Activated T-cell treated with anti-CD3 and anti-CD28 coated beads, Interleukin-2, amount 50 U/mL, for 4 hours (primary cell): ENCODE measurements at regions not wholly inside any gene's neighbourhood (a gene's known extent, or its start where the extent isn't known, plus 50 kb on each side); places are given as distances from the start of the nearest gene placed in this dataset.

Experiments
- ATAC-seq, 2 donors: fragments of 200-7000 bp; cut with Tn5 transposase; one replicate each; pipeline ENCODE4 v1.10.0; 2021
- DNase-seq: peaks from one replicate; pipeline ENCODE4 v3.0.0-alpha.2; 2020
- H3K27me3 Mint-ChIP-seq: one replicate; pipeline ENCODE4 v1.8.0; 2021; ENCODE audit warnings: low read depth, mixed read lengths
- H3K36me3 Mint-ChIP-seq: one replicate; pipeline ENCODE4 v1.8.0; 2022; ENCODE audit warnings: mixed read lengths; ENCODE audit not compliant: insufficient read depth
- H3K4me1 Mint-ChIP-seq: one replicate; pipeline ENCODE4 v1.8.0; 2021; ENCODE audit warnings: low read depth, mixed read lengths
- H3K4me3 Mint-ChIP-seq: one replicate; pipeline ENCODE4 v1.8.0; 2021; ENCODE audit warnings: mild to moderate bottlenecking, moderate library complexity, mixed read lengths
- H3K9me3 Mint-ChIP-seq: one replicate; pipeline ENCODE4 v1.8.0; 2021; ENCODE audit warnings: mixed read lengths

DNA sequence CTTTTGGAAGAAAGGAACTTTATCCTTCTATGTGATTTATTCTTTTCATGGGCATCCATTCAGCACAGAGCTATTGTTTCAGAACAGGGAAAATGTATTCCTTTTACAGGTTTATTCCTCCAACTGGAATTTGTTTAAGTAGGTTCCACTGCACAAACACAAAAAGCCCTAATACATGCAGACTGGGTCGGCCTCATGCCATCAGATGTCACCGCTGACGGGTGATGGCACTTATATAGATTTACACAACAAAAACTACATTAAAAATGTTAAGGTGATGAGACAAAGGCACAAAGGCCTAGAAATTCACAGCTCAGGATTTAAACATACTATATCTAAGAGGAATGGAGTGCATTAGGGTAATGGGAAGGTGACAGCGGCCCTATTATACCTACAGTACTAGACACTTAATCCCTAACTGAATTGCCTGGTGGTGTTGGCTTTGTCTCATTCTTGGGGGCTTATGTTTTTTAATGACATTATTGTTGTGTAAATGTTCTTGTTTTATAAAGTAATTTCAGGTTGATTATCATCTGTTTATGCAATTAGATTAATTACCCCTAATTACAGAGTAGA is 276.4 kb upstream of the PSMD7 start:
- Mint-ChIP-seq H3K9me3 (no peaks in the 10 kb centered on the region), H3K4me3 (no peak overlapping the region), H3K4me1 (no peaks in the 10 kb centered on the region)

DNA sequence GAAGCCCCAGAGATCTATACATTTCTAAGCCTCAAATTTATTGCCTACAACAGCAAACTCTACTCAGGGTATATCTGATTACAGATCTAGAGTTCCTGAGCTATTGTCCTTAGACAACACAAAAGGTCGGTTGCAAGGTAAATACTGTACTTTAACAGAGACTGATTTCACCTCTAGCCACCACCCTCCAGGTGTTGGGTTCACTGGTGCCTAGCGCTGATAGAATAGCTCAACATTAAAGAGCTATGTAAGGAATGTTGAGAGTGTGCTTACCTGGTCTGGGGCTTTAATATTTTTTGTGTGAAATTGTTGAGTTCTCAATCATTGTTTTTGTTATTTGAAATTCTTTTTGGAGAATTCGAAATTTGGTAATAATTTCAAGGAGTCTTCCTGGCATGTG is 277.0 kb upstream of the PSMD7 start:
- Mint-ChIP-seq H3K4me3 (no peak overlapping the region), H3K4me1 (no peaks in the 10 kb centered on the region), H3K36me3 (no peaks in the 10 kb centered on the region), H3K27me3 (no peaks in the 10 kb centered on the region), H3K9me3 (no peaks in the 10 kb centered on the region)
- ATAC-seq (no peak), DNase-seq (no peak)

More for the DNA sequence above, 276.4 kb upstream of the PSMD7 start:
- no peak for ATAC-seq
- no peaks in the 10 kb centered on the region for H3K27me3 Mint-ChIP-seq
- no peaks in the 10 kb centered on the region for H3K36me3 Mint-ChIP-seq
- DNase-seq = no peak

DNA sequence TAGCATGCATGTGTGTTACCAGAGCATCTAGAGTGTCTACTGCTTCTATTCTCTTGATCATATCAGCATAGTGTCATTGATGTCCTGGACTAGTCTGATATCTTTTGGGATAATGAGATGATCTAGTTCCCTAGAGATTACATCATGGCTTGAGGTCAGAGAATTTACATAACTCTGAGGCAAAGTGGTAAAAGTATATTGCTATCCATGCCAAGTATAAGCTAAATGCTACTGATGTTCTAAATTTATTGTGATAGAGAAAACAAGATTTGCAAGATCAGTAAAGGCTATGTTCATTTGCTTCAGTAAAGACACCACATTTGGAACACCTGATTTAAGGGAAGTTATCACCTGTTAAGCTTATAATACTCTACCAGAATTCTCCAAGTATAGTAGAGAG is 280.7 kb upstream of the PSMD7 start:
- no peaks in the 10 kb centered on the region for H3K4me1 Mint-ChIP-seq
- no peak for ATAC-seq
- no peak overlapping the region for H3K4me3 Mint-ChIP-seq
- DNase-seq = no peak
- no peaks in the 10 kb centered on the region for H3K27me3 Mint-ChIP-seq
- peaks cover 3% of the 10 kb centered on the region for H3K9me3 Mint-ChIP-seq
- H3K36me3 Mint-ChIP-seq = no peaks in the 10 kb centered on the region

GRCh38 chr16:73998707-73999106 is 297.9 kb upstream of the PSMD7 start:
- DNase-seq (no peak), ATAC-seq (no peak)
- no peak overlapping the region for H3K4me3 Mint-ChIP-seq
- H3K27me3 Mint-ChIP-seq = no peaks in the 10 kb centered on the region
- no peaks in the 10 kb centered on the region for H3K4me1 Mint-ChIP-seq
- H3K9me3 Mint-ChIP-seq = peaks cover 13% of the 10 kb centered on the region
- H3K36me3 Mint-ChIP-seq = no peaks in the 10 kb centered on the region

DNA sequence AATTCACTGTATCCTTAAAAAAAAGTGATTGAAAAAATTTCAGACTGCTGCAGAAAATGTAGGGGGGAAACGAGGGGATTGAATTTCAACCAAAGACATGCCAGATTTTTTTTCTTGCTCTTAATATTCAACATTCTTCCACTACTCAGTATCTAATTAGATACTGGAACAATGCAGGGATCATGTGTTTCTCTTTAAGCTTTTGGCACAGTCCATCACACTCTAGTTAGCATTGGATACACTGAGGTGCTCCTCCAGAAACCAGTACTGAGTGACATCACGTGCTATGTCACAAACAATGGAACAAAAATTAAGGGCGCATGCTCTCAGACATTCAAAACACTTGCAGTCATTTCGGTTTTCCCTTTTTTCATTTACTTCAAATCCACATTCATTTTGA is 298.6 kb upstream of the PSMD7 start:
- Mint-ChIP-seq H3K36me3 (no peaks in the 10 kb centered on the region), H3K4me1 (no peaks in the 10 kb centered on the region), H3K4me3 (no peak overlapping the region), H3K27me3 (no peaks in the 10 kb centered on the region), H3K9me3 (peaks cover 11% of the 10 kb centered on the region)
- no peak for DNase-seq
- ATAC-seq = no peak

GRCh38 chr16:73997340-73997711 is 299.3 kb upstream of the PSMD7 start:
- ATAC-seq (no peak), DNase-seq (no peak)
- Mint-ChIP-seq H3K4me1 (no peaks in the 10 kb centered on the region), H3K4me3 (no peak overlapping the region), H3K9me3 (peaks cover 7% of the 10 kb centered on the region), H3K36me3 (no peaks in the 10 kb centered on the region), H3K27me3 (no peaks in the 10 kb centered on the region)

DNA sequence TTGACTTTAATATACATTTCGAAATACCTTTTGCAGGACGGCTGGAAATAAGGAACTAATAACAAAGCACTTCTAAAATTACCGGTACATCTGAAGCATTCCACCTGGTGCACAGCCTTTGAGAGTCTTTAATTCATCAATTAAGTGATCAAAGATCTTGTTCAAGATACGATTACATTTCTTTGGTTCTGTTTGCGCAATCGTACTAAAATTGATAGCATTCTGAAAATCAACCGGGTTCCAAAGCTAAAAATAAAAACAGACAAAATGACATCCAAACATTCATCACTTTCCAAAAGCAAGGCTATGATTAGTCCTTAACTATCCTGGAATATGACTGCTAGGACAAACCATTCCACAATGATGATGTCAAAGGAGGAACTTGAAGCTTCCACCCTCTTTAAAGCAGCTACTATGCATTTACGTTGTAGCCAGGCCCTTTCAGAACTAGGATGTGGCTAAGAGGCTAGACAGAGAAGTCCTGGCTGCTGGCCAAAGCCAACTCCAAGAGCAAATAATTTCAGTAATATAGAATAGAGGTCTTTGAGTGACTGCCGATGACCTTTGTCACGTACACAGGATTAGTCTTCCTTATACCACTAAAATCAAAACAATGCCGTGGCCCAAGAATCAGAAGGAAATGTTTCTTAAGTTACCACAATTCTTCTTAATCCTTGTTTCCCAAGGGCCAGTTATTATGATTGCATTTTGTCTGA is 299.8 kb upstream of the PSMD7 start:
- H3K4me1 Mint-ChIP-seq = no peaks in the 10 kb centered on the region
- ATAC-seq (no peak), DNase-seq (no peak)
- no peaks in the 10 kb centered on the region for H3K27me3 Mint-ChIP-seq
- no peaks in the 10 kb centered on the region for H3K36me3 Mint-ChIP-seq
- H3K4me3 Mint-ChIP-seq = no peak overlapping the region
- peaks cover 7% of the 10 kb centered on the region for H3K9me3 Mint-ChIP-seq

GRCh38 chr16:73993878-73994277 is 302.7 kb upstream of the PSMD7 start:
- Mint-ChIP-seq H3K4me3 (no peak overlapping the region), H3K9me3 (peaks cover 4% of the 10 kb centered on the region), H3K4me1 (no peaks in the 10 kb centered on the region), H3K27me3 (no peaks in the 10 kb centered on the region), H3K36me3 (no peaks in the 10 kb centered on the region)
- ATAC-seq (no peak), DNase-seq (no peak)

DNA sequence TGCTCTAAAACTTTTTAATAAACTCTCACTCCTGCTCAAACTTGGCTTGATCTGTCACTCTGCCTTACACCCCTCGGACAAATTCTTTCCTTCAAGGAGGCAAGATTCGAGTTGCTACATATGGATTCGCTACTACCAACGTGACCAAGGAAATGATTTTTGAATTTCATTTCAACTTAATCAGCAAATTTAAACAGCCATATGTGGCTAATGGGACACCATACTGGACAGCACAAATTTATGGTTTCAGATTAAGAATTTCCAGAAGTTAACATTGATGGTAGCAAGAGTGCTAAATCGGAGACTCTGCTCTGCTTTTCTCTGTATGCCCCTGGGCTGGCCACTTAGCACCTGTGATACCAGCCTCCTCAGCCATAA is 318.2 kb upstream of the PSMD7 start:
- ATAC-seq = no peak

GRCh38 chr16:73976644-73977043 is 320.0 kb upstream of the PSMD7 start:
- peaks cover 4% of the 10 kb centered on the region for H3K9me3 Mint-ChIP-seq
- no peak for ATAC-seq
- no peak overlapping the region for H3K4me3 Mint-ChIP-seq
- H3K4me1 Mint-ChIP-seq = no peaks in the 10 kb centered on the region
- no peak for DNase-seq
- no peaks in the 10 kb centered on the region for H3K36me3 Mint-ChIP-seq
- H3K27me3 Mint-ChIP-seq = no peaks in the 10 kb centered on the region

More for the DNA sequence above, 318.2 kb upstream of the PSMD7 start:
- no peaks in the 10 kb centered on the region for H3K27me3 Mint-ChIP-seq
- DNase-seq = no peak
- H3K4me1 Mint-ChIP-seq = no peaks in the 10 kb centered on the region
- H3K9me3 Mint-ChIP-seq = peaks cover 14% of the 10 kb centered on the region
- H3K4me3 Mint-ChIP-seq = no peak overlapping the region
- no peaks in the 10 kb centered on the region for H3K36me3 Mint-ChIP-seq

- Mint-ChIP-seq H3K4me1 (no peaks in the 10 kb centered on the region), H3K36me3 (no peaks in the 10 kb centered on the region), H3K27me3 (no peaks in the 10 kb centered on the region), H3K9me3 (no peaks in the 10 kb centered on the region), H3K4me3 (no peak overlapping the region)
- ATAC-seq (no peak), DNase-seq (no peak)
Observed at GRCh38 chr16:73973174-73973573, 323.4 kb upstream of the PSMD7 start.

DNA sequence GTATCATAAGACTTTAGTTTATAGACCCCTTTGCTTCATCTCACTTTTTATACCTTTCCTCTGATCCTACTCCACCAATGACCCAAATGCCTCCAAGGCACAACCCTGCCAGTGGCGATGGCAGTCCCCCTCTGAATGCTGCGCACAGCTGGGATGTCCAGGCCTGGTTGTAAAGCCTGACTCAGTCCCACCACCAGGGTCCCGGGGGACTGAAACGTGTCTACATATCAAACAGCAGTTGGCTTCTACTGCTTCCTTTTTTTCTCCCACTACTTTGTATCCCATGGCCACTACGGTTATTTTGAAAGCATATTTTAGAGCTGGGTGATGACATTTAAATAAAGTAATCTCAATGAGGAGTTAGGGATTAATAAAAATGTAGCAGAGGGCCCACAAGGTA is 329.8 kb upstream of the PSMD7 start:
- Mint-ChIP-seq H3K9me3 (no peaks in the 10 kb centered on the region), H3K4me1 (no peaks in the 10 kb centered on the region), H3K36me3 (no peaks in the 10 kb centered on the region), H3K27me3 (no peaks in the 10 kb centered on the region), H3K4me3 (no peak overlapping the region)
- ATAC-seq (no peak), DNase-seq (no peak)

GRCh38 chr16:73965591-73965990 is 331.0 kb upstream of the PSMD7 start:
- Mint-ChIP-seq H3K9me3 (no peaks in the 10 kb centered on the region), H3K4me1 (no peaks in the 10 kb centered on the region), H3K27me3 (no peaks in the 10 kb centered on the region), H3K36me3 (no peaks in the 10 kb centered on the region), H3K4me3 (no peak overlapping the region)
- ATAC-seq (no peak), DNase-seq (no peak)

DNA sequence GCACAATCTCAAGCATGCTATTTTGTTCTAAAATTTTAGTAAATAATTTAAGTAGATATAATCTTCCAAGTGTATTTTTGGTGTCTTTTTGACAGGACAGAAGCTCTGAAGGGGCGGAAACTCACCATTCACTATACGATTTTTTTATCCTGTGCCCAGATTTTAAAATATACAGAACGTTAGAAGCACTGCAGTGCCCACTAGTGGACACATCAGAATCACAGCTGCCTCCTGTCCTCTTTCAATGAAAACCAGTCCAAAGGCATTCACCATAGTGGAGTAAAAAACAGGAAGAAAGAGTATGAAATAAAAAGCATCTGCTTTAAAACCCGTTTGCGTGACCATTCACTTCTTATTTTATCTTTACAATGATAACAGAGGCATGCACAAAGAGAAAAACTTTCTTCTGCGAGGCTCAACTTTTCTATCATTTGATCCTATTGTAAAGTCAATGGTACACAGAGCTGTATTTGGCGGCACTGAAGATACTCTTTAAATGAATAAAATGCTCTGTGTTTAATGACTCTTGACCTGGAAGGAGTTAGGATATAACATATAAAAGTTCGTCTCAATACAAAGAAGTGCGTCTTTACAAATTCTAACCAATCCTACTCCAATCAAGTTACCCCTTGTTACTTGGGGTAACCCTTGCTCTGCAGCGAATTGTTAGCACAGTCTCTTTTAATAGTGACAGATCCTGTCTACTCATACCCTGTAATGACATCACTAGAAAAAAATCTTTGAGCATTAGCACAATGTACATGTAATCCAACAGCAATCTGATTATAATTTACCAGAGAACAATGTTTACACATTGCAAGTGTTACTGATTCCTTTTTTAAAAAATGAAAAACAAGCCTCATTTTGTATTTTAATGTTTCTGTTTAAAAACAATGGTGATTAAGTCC is 339.8 kb upstream of the PSMD7 start:
- H3K36me3 Mint-ChIP-seq = no peaks in the 10 kb centered on the region

DNA sequence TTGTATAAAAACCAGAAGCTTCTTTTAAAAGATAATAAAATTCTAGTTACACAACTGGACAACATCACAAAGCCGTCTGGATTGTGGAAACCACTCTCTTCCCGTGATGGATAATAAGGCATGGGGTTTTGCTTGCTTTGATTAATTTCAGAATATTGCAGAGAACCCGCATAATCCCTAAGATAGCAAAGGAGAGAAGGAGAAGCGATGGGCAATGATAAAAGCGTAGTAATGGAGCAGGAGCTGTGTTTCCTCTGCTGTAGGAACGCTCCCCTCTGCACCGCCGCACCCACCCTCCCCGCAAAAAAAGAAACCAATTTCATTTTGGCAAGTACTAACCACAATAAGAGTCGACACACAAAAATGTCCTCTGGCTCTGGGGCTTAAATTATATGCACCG is 340.9 kb upstream of the PSMD7 start:
- ATAC-seq (no peak), DNase-seq (no peak)
- no peaks in the 10 kb centered on the region for H3K36me3 Mint-ChIP-seq
- H3K9me3 Mint-ChIP-seq = no peaks in the 10 kb centered on the region
- no peak overlapping the region for H3K4me3 Mint-ChIP-seq
- H3K4me1 Mint-ChIP-seq = no peaks in the 10 kb centered on the region
- no peaks in the 10 kb centered on the region for H3K27me3 Mint-ChIP-seq

More for the DNA sequence above, 339.8 kb upstream of the PSMD7 start:
- ATAC-seq (no peak), DNase-seq (no peak)
- no peak overlapping the region for H3K4me3 Mint-ChIP-seq
- no peaks in the 10 kb centered on the region for H3K9me3 Mint-ChIP-seq
- no peaks in the 10 kb centered on the region for H3K27me3 Mint-ChIP-seq
- H3K4me1 Mint-ChIP-seq = no peaks in the 10 kb centered on the region
